ENCODE measurements at regions not wholly inside any gene's neighbourhood (a gene's known extent, or its start where the extent isn't known, plus 50 kb on each side); places are given as distances from the start of the nearest gene placed in this dataset.

DNA sequence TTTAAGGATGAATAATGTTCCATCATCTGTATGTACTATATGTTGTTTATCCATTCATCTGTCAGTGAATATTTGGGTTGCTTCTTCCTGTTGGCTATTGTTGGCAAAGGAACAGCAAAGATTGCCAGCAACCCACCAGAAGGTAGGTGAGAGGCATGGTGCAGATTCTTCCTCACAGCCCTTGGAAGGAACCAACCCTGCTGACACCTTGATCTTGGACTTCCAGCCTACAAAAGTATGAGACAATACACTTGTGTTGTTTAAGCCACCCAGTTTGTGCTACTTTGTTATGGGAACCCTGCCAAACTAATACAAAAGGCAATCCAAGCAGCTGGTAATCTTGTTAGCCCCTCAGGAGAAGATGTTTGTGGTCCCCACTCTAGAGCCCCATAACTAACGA is 122.0 kb downstream of the CARTPT start:
- TF ChIP-seq EZH2phosphoT487 (IDR thresholded peaks at IDR 0.05; ENCODE audit: borderline replicate concordance, low read length) (no peak), CTCF (IDR thresholded peaks at IDR 0.05; ENCODE audit: low read depth, low read length, poor library complexity, severe bottlenecking) (no peak)
- Histone ChIP-seq H4K20me1 (ENCODE audit: control insufficient read depth, insufficient read depth, low read depth, low read length) (no peaks in the 10 kb centered on the region), H3K4me2 (ENCODE audit: low read length) (no peak overlapping the region), H3K79me2 (ENCODE audit: control insufficient read depth, low read length) (no peaks in the 10 kb centered on the region), H3F3A (ENCODE audit: control insufficient read depth, insufficient read depth) (no peaks in the 10 kb centered on the region), H3K27me3 (ENCODE audit: control insufficient read depth, low read length) (no peaks in the 10 kb centered on the region), H3K4me1 (ENCODE audit: control insufficient read depth, low read length) (no peaks in the 10 kb centered on the region), H3K36me3 (ENCODE audit: control insufficient read depth, low read length) (no peaks in the 10 kb centered on the region), H3K27ac (ENCODE audit: low read depth, low read length) (no peak overlapping the region), H3K9me2 (replicated peaks; ENCODE audit: control insufficient read depth, low read length) (no peaks in the 10 kb centered on the region), H3K4me3 (ENCODE audit: low read length) (no peak overlapping the region), H3K9me3 (ENCODE audit: control insufficient read depth, insufficient read depth, low read length) (no peaks in the 10 kb centered on the region)

DNA sequence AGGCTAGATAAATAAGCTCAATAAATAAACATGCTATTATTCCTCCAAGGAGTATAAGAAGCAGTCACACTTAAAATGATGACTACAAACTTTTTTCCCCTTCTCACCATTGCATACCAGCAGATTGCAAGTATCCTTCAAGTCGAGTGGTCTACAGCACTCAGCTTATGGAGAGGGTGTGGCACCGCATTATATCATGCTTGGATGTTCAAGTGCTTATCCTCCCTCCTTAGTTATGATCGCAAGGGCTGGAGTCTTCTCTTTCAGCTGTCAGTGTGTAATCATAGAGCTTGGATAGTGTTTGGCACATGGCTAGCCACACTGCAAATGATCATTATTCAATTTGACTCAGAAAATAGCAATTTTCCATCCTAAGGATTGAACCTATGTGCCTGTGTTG is 124.0 kb downstream of the CARTPT start:
- Histone ChIP-seq H3K4me3 (ENCODE audit: low read length) (no peak overlapping the region), H3K27ac (ENCODE audit: low read depth, low read length) (no peak overlapping the region), H3K9me3 (ENCODE audit: control insufficient read depth, insufficient read depth, low read length) (no peaks in the 10 kb centered on the region), H3K27me3 (ENCODE audit: control insufficient read depth, low read length) (no peaks in the 10 kb centered on the region), H3K9me2 (replicated peaks; ENCODE audit: control insufficient read depth, low read length) (no peaks in the 10 kb centered on the region), H4K20me1 (ENCODE audit: control insufficient read depth, insufficient read depth, low read depth, low read length) (no peaks in the 10 kb centered on the region), H3K4me1 (ENCODE audit: control insufficient read depth, low read length) (no peaks in the 10 kb centered on the region), H3K4me2 (ENCODE audit: low read length) (no peak overlapping the region), H3K79me2 (ENCODE audit: control insufficient read depth, low read length) (no peaks in the 10 kb centered on the region), H3K36me3 (ENCODE audit: control insufficient read depth, low read length) (no peaks in the 10 kb centered on the region), H3F3A (ENCODE audit: control insufficient read depth, insufficient read depth) (no peaks in the 10 kb centered on the region)
- TF ChIP-seq EZH2phosphoT487 (IDR thresholded peaks at IDR 0.05; ENCODE audit: borderline replicate concordance, low read length) (no peak), CTCF (IDR thresholded peaks at IDR 0.05; ENCODE audit: low read depth, low read length, poor library complexity, severe bottlenecking) (no peak)

DNA sequence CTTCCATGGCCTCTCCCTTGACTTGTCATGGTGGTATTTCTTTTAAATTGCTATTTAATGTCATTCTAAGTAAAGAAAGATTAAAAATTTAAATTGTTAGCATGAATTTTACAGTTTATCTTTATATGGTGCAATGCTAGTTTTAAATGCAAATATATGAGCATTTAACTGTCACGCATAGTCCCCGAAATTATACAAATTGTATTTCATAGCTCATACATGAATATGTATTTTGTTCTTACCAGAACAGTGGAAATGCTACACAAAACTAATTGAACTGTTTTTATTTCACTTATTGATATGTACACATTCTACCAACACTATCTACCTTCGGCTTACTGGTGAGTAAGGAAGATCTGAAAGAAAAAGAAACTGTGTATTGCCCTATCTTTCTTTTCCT is 125.8 kb downstream of the CARTPT start:
- TF ChIP-seq CTCF (IDR thresholded peaks at IDR 0.05; ENCODE audit: low read depth, low read length, poor library complexity, severe bottlenecking) (no peak), EZH2phosphoT487 (IDR thresholded peaks at IDR 0.05; ENCODE audit: borderline replicate concordance, low read length) (no peak)
- Histone ChIP-seq H3F3A (ENCODE audit: control insufficient read depth, insufficient read depth) (no peaks in the 10 kb centered on the region), H3K9me2 (replicated peaks; ENCODE audit: control insufficient read depth, low read length) (no peaks in the 10 kb centered on the region), H3K4me1 (ENCODE audit: control insufficient read depth, low read length) (no peaks in the 10 kb centered on the region), H3K9me3 (ENCODE audit: control insufficient read depth, insufficient read depth, low read length) (peaks cover under 1% of the 10 kb centered on the region; the same call in 1 of the 2 replicates), H4K20me1 (ENCODE audit: control insufficient read depth, insufficient read depth, low read depth, low read length) (no peaks in the 10 kb centered on the region), H3K27me3 (ENCODE audit: control insufficient read depth, low read length) (no peaks in the 10 kb centered on the region), H3K4me3 (ENCODE audit: low read length) (no peak overlapping the region), H3K79me2 (ENCODE audit: control insufficient read depth, low read length) (no peaks in the 10 kb centered on the region), H3K27ac (ENCODE audit: low read depth, low read length) (no peak overlapping the region), H3K36me3 (ENCODE audit: control insufficient read depth, low read length) (no peaks in the 10 kb centered on the region), H3K4me2 (ENCODE audit: low read length) (no peak overlapping the region)

- no peaks in the 10 kb centered on the region for H3K79me2 ChIP-seq (ENCODE audit: control insufficient read depth, low read length)
Measured at GRCh38 chr5:71859515-71859914, 140.4 kb downstream of the CARTPT start.

More at GRCh38 chr5:71859515-71859914, 140.4 kb downstream of the CARTPT start:
- H3K36me3 ChIP-seq (ENCODE audit: control insufficient read depth, low read length), result no peaks in the 10 kb centered on the region
- H3K4me1 ChIP-seq (ENCODE audit: control insufficient read depth, low read length), result no peaks in the 10 kb centered on the region
- H3K9me3 ChIP-seq (ENCODE audit: control insufficient read depth, insufficient read depth, low read length), result no peaks in the 10 kb centered on the region
- no peaks in the 10 kb centered on the region for H3F3A ChIP-seq (ENCODE audit: control insufficient read depth, insufficient read depth)
- no peaks in the 10 kb centered on the region; the same call in 1 of the 2 replicates for H3K27me3 ChIP-seq (ENCODE audit: control insufficient read depth, low read length)
- H3K4me2 ChIP-seq (ENCODE audit: low read length), result no peak overlapping the region
- TF ChIP-seq EZH2phosphoT487 (IDR thresholded peaks at IDR 0.05; ENCODE audit: borderline replicate concordance, low read length) (no peak), CTCF (IDR thresholded peaks at IDR 0.05; ENCODE audit: low read depth, low read length, poor library complexity, severe bottlenecking) (no peak)
- H4K20me1 ChIP-seq (ENCODE audit: control insufficient read depth, insufficient read depth, low read depth, low read length), result no peaks in the 10 kb centered on the region
- H3K4me3 ChIP-seq (ENCODE audit: low read length), result no peak overlapping the region
- no peak overlapping the region for H3K27ac ChIP-seq (ENCODE audit: low read depth, low read length)
- no peaks in the 10 kb centered on the region for H3K9me2 ChIP-seq (replicated peaks; ENCODE audit: control insufficient read depth, low read length)

Data from DOHH2 (cell line).